Mesothelial cell of epicardium (in vitro differentiated cells): ENCODE measurements at regions not wholly inside any gene's neighbourhood (a gene's known extent, or its start where the extent isn't known, plus 50 kb on each side); places are given as distances from the start of the nearest gene placed in this dataset.

Experiments
- DNase-seq, 2 experiments: peaks; one replicate each; pipeline ENCODE4 v3.0.0; 2021; ENCODE audit warnings: low spot score in 2 of 2; ENCODE audit not compliant: unreplicated experiment in 2 of 2
- H3K27ac Mint-ChIP-seq: 2 replicates; pipeline ENCODE4 v1.8.0; 2021; ENCODE audit warnings: mixed read lengths
- H3K27me3 Mint-ChIP-seq: 2 replicates; pipeline ENCODE4 v1.8.0; 2021; ENCODE audit warnings: low read depth, mixed read lengths
- H3K36me3 Mint-ChIP-seq: 2 replicates; pipeline ENCODE4 v1.8.0; 2021; ENCODE audit warnings: mixed read lengths
- H3K4me1 Mint-ChIP-seq: 2 replicates; pipeline ENCODE4 v1.8.0; 2021; ENCODE audit warnings: mixed read lengths
- H3K4me3 Mint-ChIP-seq: 2 replicates; pipeline ENCODE4 v1.8.0; 2021; ENCODE audit warnings: mild to moderate bottlenecking, moderate library complexity, mixed read lengths
- H3K9me3 Mint-ChIP-seq: 2 replicates; pipeline ENCODE4 v1.8.0; 2021; ENCODE audit warnings: mixed read lengths
- CTCF ChIP-seq: fragments of 200-600 bp; sonication (generic); IDR thresholded peaks from one replicate; pipeline ENCODE4 v1.5.0; 2021; ENCODE audit warnings: antibody characterized with exemption; ENCODE audit not compliant: unreplicated experiment

GRCh38 chrX:95678679-95679078 is 1006.0 kb upstream of the DIAPH2 start:
- peaks cover 8% of the 10 kb centered on the region for H3K4me1 Mint-ChIP-seq
- H3K27me3 Mint-ChIP-seq: no peaks in the 10 kb centered on the region

GRCh38 chrX:95693365-95693764 is 991.3 kb upstream of the DIAPH2 start:
- no peak for DNase-seq
- Mint-ChIP-seq H3K36me3 (no peaks in the 10 kb centered on the region), H3K27ac (no peak overlapping the region), H3K4me1 (no peaks in the 10 kb centered on the region), H3K9me3 (peaks cover 8% of the 10 kb centered on the region), H3K4me3 (no peak overlapping the region), H3K27me3 (no peaks in the 10 kb centered on the region)
- TF ChIP-seq CTCF: no peak

More at GRCh38 chrX:95678679-95679078, 1006.0 kb upstream of the DIAPH2 start:
- Mint-ChIP-seq H3K36me3 (no peaks in the 10 kb centered on the region), H3K4me3 (no peak overlapping the region), H3K27ac (no peak overlapping the region), H3K9me3 (no peaks in the 10 kb centered on the region)
- no peak for DNase-seq
- TF ChIP-seq CTCF: no peak

GRCh38 chrX:95703696-95704095 is 980.9 kb upstream of the DIAPH2 start:
- Mint-ChIP-seq H3K4me1 (no peaks in the 10 kb centered on the region), H3K9me3 (peaks cover 14% of the 10 kb centered on the region), H3K27ac (no peak overlapping the region), H3K4me3 (no peak overlapping the region), H3K27me3 (no peaks in the 10 kb centered on the region), H3K36me3 (no peaks in the 10 kb centered on the region)
- no peak for DNase-seq
- TF ChIP-seq CTCF: no peak

GRCh38 chrX:95716841-95717240 is 967.8 kb upstream of the DIAPH2 start:
- no peaks in the 10 kb centered on the region for H3K27me3 Mint-ChIP-seq
- no peaks in the 10 kb centered on the region for H3K4me1 Mint-ChIP-seq
- peaks cover 8% of the 10 kb centered on the region for H3K9me3 Mint-ChIP-seq
- H3K4me3 Mint-ChIP-seq: no peak overlapping the region
- no peaks in the 10 kb centered on the region for H3K36me3 Mint-ChIP-seq
- H3K27ac Mint-ChIP-seq: no peak overlapping the region
- DNase-seq: no peak
- TF ChIP-seq CTCF: no peak

- TF ChIP-seq CTCF: no peak
- no peak for DNase-seq
- H3K4me1 Mint-ChIP-seq: no peaks in the 10 kb centered on the region
- H3K36me3 Mint-ChIP-seq: no peaks in the 10 kb centered on the region
- H3K4me3 Mint-ChIP-seq: no peak overlapping the region
- no peaks in the 10 kb centered on the region for H3K27me3 Mint-ChIP-seq
- H3K9me3 Mint-ChIP-seq: peaks cover 3% of the 10 kb centered on the region
- no peak overlapping the region for H3K27ac Mint-ChIP-seq
These were observed 965.9 kb upstream of the DIAPH2 start for GRCh38 chrX:95718746-95719145.

- no peaks in the 10 kb centered on the region for H3K36me3 Mint-ChIP-seq
- H3K27ac Mint-ChIP-seq: no peak overlapping the region
- no peak overlapping the region for H3K4me3 Mint-ChIP-seq
- DNase-seq: no peak
- H3K9me3 Mint-ChIP-seq: no peaks in the 10 kb centered on the region
- H3K4me1 Mint-ChIP-seq: no peaks in the 10 kb centered on the region
- no peak for TF ChIP-seq CTCF
- H3K27me3 Mint-ChIP-seq: no peaks in the 10 kb centered on the region
These were observed 963.6 kb upstream of the DIAPH2 start for GRCh38 chrX:95721011-95721410.
